ENCODE measurements at regions not wholly inside any gene's neighbourhood (a gene's known extent, or its start where the extent isn't known, plus 50 kb on each side); places are given as distances from the start of the nearest gene placed in this dataset.

DNA sequence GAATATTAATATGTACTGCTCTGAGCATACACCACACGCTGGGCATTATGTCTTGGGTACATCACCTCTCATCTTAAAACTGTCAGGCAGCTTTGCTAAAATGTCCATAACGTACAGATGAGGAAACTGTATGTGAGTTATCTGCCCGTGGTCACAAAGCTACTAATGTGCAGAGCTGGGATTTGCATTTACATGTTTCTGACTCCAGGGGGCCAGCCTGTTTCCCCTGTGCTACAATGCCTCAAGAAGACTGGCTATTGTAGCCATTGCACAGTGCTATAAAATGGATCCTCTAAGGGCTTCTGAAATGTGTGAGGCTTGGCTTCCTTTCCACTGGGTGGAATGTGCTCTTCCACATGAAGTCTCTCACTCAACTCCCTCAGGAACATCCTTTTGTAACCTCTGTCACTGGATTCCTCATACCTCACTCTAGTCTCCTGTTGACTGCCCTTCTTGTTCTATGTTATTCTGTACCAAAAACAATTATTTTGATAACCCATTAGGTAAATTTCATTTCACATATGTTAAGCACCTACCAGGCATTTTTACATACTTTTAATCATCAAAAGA, 95.6 kb upstream of the HTR2A start:
- Histone ChIP-seq H2BK5ac (ENCODE audit: insufficient read length, low read length) (no peak overlapping the region), H3K9ac (ENCODE audit: extremely low read depth, insufficient read length, low read length) (no peak overlapping the region), H3K56ac (ENCODE audit: insufficient read length, low read depth, low read length) (no peak overlapping the region), H3K18ac (ENCODE audit: insufficient read length, low read depth, low read length) (no peak overlapping the region), H3T11ph (ENCODE audit: low read length) (no peak overlapping the region), H3K23me2 (ENCODE audit: insufficient read length, low read depth, low read length, poor library complexity, severe bottlenecking) (no peaks in the 10 kb centered on the region), H4K5ac (ENCODE audit: insufficient read length, low read depth, low read length) (no peak overlapping the region), H4K20me1 (ENCODE audit: control insufficient read depth, insufficient read depth, insufficient read length) (no peaks in the 10 kb centered on the region), H3K9me3 (ENCODE audit: control insufficient read depth, low read depth, low read length) (no peaks in the 10 kb centered on the region), H3K4me1 (ENCODE audit: insufficient read depth, low read length) (no peaks in the 10 kb centered on the region), H3K4ac (ENCODE audit: low read depth, low read length) (no peak overlapping the region), H2AK5ac (ENCODE audit: insufficient read length, low read length) (no peak overlapping the region), H2BK20ac (ENCODE audit: low read depth, low read length, poor library complexity, severe bottlenecking) (no peak overlapping the region), H3K23ac (ENCODE audit: insufficient read length, low read depth, low read length) (no peak overlapping the region), H2BK15ac (ENCODE audit: low read depth, low read length) (no peak overlapping the region), H3K27ac (ENCODE audit: insufficient read length, low read depth, low read length) (no peak overlapping the region), H3K79me2 (ENCODE audit: insufficient read depth, low read length) (no peaks in the 10 kb centered on the region), H3K14ac (ENCODE audit: insufficient read depth, low read length) (no peak overlapping the region), H4K8ac (replicated peaks; ENCODE audit: insufficient read length, low read depth, low read length) (no peak overlapping the region), H2BK120ac (ENCODE audit: low read depth, low read length, poor library complexity, severe bottlenecking) (no peak overlapping the region), H2AFZ (ENCODE audit: low read length) (no peak overlapping the region), H4K91ac (ENCODE audit: insufficient read length, low read depth, low read length) (no peak overlapping the region), H3K79me1 (ENCODE audit: insufficient read depth, low read depth, low read length, poor library complexity, severe bottlenecking) (no peaks in the 10 kb centered on the region), H3K27me3 (ENCODE audit: insufficient read depth, low read length) (no peaks in the 10 kb centered on the region), H2BK12ac (ENCODE audit: insufficient read length, low read depth, low read length) (no peak overlapping the region), H3K4me2 (ENCODE audit: insufficient read depth, insufficient read length, low read length) (no peak overlapping the region)
- TF ChIP-seq, protein P1, sequence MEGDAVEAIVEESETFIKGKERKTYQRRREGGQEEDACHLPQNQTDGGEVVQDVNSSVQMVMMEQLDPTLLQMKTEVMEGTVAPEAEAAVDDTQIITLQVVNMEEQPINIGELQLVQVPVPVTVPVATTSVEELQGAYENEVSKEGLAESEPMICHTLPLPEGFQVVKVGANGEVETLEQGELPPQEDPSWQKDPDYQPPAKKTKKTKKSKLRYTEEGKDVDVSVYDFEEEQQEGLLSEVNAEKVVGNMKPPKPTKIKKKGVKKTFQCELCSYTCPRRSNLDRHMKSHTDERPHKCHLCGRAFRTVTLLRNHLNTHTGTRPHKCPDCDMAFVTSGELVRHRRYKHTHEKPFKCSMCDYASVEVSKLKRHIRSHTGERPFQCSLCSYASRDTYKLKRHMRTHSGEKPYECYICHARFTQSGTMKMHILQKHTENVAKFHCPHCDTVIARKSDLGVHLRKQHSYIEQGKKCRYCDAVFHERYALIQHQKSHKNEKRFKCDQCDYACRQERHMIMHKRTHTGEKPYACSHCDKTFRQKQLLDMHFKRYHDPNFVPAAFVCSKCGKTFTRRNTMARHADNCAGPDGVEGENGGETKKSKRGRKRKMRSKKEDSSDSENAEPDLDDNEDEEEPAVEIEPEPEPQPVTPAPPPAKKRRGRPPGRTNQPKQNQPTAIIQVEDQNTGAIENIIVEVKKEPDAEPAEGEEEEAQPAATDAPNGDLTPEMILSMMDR (conservative IDR thresholded peaks at IDR 0.05), result peak; percentile 45
- no peaks in the 10 kb centered on the region; a peak in 1 of 7 replicates for H3K36me3 Mint-ChIP-seq (ENCODE audit: insufficient read depth in 1 of 3, low read depth in 3 of 3)
- peaks cover 5 to 7% of the 10 kb centered on the region in 2 experiments; a peak in 2 of 4 replicates for H3K4me1 Mint-ChIP-seq
- WGBS (ENCODE audit: extremely low coverage, insufficient read length, low lambda C conversion rate), result no CpG with 5 or more reads among the region's 3 CpGs
- no peak for DNase-seq
- H3K4me3 Mint-ChIP-seq, result no peak overlapping the region; a peak in 1 of 5 replicates
- H3K27me3 Mint-ChIP-seq (ENCODE audit: low read depth), result no peaks in the 10 kb centered on the region
- H3K9me3 Mint-ChIP-seq, result no peaks in the 10 kb centered on the region
- peak overlapping the region in 1 of 3 experiments; percentile 7; a peak in 1 of 7 replicates for H3K27ac Mint-ChIP-seq

Measured in H9 (cell line).